SK-N-SH (cell line): ENCODE measurements at regions not wholly inside any gene's neighbourhood (a gene's known extent, or its start where the extent isn't known, plus 50 kb on each side); places are given as distances from the start of the nearest gene placed in this dataset.

Source experiments
- CTCF ChIA-PET: fragments of 300-600, 350-600 bp; formaldehyde crosslinking; extraction: SDS; loops from one replicate; lab custom pipeline; 2021; lab: Yijun Ruan, JAX
- POLR2A ChIA-PET: fragments of 350-600 bp; sonication (Branson Sonifier 250); formaldehyde crosslinking; extraction: SDS; loops from one replicate; lab custom pipeline; 2020; ENCODE audit warnings: antibody characterized with exemption, inconsistent platforms; lab: Yijun Ruan, JAX
- DNase-seq: peaks from one replicate; pipeline ENCODE4 v3.0.0; 2012
- H2AFZ ChIP-seq: fragments of 200-600 bp; sonication (generic); 2 replicates; pipeline ENCODE4 v1.8.1; 2016; ENCODE audit warnings: antibody characterized with exemption, mild to moderate bottlenecking, low read depth
- H3F3A ChIP-seq: fragments of 200-600 bp; sonication (generic); replicated peaks from 2 replicates; pipeline ENCODE3; 2016; ENCODE audit warnings: antibody characterized with exemption, mild to moderate bottlenecking; ENCODE audit not compliant: insufficient read depth
- H3K27ac ChIP-seq, 2 experiments: fragments of 200-500 bp in 1 of 2; fragments of 200-600 bp in 1 of 2; sonication (Bioruptor generic) in 1 of 2; sonication (generic), shearing (Covaris generic) in 1 of 2; 2 replicates each; pipeline versions ENCODE4 v1.5.1 to v1.6.1; 2014 to 2016; ENCODE audit warnings: low read depth in 2 of 2, inconsistent platforms in 1 of 2, low read length in 1 of 2, mild to moderate bottlenecking in 1 of 2, mixed read lengths in 1 of 2
- H3K27me3 ChIP-seq: fragments of 200-600 bp; sonication (generic), shearing (Covaris generic); 2 replicates; pipeline ENCODE4 v1.6.1; 2016; ENCODE audit warnings: mixed run types; ENCODE audit not compliant: insufficient read depth
- H3K36me3 ChIP-seq, 2 experiments: fragments of 200-500 bp in 1 of 2; fragments of 200-600 bp in 1 of 2; sonication (Bioruptor generic) in 1 of 2; sonication (generic) in 1 of 2; replicated peaks in 1 of 2; 2 replicates each; pipeline versions ENCODE3 to v1.5.1; 2014 to 2016; ENCODE audit warnings: low read length in 1 of 2, mild to moderate bottlenecking in 1 of 2; ENCODE audit not compliant: insufficient read depth in 2 of 2, control insufficient read depth in 1 of 2
- H3K4me1 ChIP-seq, 2 experiments: fragments of 200-500 bp in 1 of 2; fragments of 200-600 bp in 1 of 2; sonication (Bioruptor generic) in 1 of 2; sonication (generic), shearing (Covaris generic) in 1 of 2; 2 replicates each; pipeline versions ENCODE4 v1.5.1 to v1.6.1; 2014 to 2016; ENCODE audit warnings: low read depth in 1 of 2, low read length in 1 of 2, mixed run types in 1 of 2; ENCODE audit not compliant: insufficient read depth in 2 of 2, control insufficient read depth in 1 of 2
- H3K4me2 ChIP-seq: fragments of 200-600 bp; sonication (generic), shearing (Covaris generic); 2 replicates; pipeline ENCODE4 v1.6.1; 2017; ENCODE audit warnings: mixed run types
- H3K4me3 ChIP-seq, 2 experiments: fragments of 200-500 bp in 1 of 2; fragments of 200-600 bp in 1 of 2; sonication (Bioruptor generic) in 1 of 2; sonication (generic), shearing (Covaris generic) in 1 of 2; 2 replicates each; pipeline versions ENCODE4 v1.5.1 to v1.8.1; 2014 to 2016; ENCODE audit warnings: low read depth in 2 of 2, inconsistent platforms in 1 of 2, low read length in 1 of 2, mild to moderate bottlenecking in 1 of 2, mixed read lengths in 1 of 2, moderate library complexity in 1 of 2
- H3K79me2 ChIP-seq: fragments of 200-600 bp; sonication (generic); 2 replicates; pipeline ENCODE4 v1.8.1; 2017; ENCODE audit warnings: mild to moderate bottlenecking; ENCODE audit not compliant: insufficient read depth
- H3K9ac ChIP-seq: fragments of 200-600 bp; sonication (generic); 2 replicates; pipeline ENCODE4 v1.6.1; 2017; ENCODE audit warnings: mixed run types
- H3K9me2 ChIP-seq: fragments of 200-600 bp; sonication (generic); 2 replicates; pipeline ENCODE4 v1.6.1; 2017; ENCODE audit warnings: mixed run types
- H3K9me3 ChIP-seq: fragments of 200-600 bp; sonication (generic); 2 replicates; pipeline ENCODE4 v1.6.1; 2017; ENCODE audit warnings: mixed run types, mild to moderate bottlenecking, moderate library complexity
- H4K20me1 ChIP-seq: fragments of 200-600 bp; sonication (generic); 2 replicates; pipeline ENCODE4 v1.6.1; 2017; ENCODE audit warnings: mild to moderate bottlenecking, mixed run types; ENCODE audit not compliant: insufficient read depth
- CHD2 ChIP-seq: fragments of 150-350 bp; IDR thresholded peaks from 2 replicates; pipeline ENCODE4 v1.6.1; 2018; ENCODE audit warnings: low read length; ENCODE audit not compliant: partially characterized antibody
- CTCF ChIP-seq: fragments of 200-600 bp; sonication (generic); IDR thresholded peaks from 2 replicates; pipeline ENCODE4 v1.6.1; 2017; ENCODE audit warnings: antibody characterized with exemption, mild to moderate bottlenecking, moderate library complexity
- EP300 ChIP-seq, 2 experiments: IDR thresholded peaks; 2 replicates each; pipeline versions ENCODE4 v1.4.0 to v1.6.1; 2012; ENCODE audit warnings: borderline replicate concordance in 1 of 2, low read depth in 1 of 2, low read length in 1 of 2
- FOSL2 ChIP-seq: IDR thresholded peaks from 2 replicates; pipeline ENCODE4 v1.4.0; 2012; ENCODE audit warnings: low read depth, mild to moderate bottlenecking, moderate library complexity, borderline replicate concordance
- GABPA ChIP-seq: IDR thresholded peaks from 2 replicates; pipeline ENCODE4 v1.4.0; 2012; ENCODE audit warnings: low read depth, mild to moderate bottlenecking
- MEF2A ChIP-seq: IDR thresholded peaks from 2 replicates; pipeline ENCODE4 v1.4.0; 2012; ENCODE audit warnings: low read depth, borderline replicate concordance
- MXI1 ChIP-seq: IDR thresholded peaks from 2 replicates; pipeline ENCODE4 v1.6.1; 2012; ENCODE audit warnings: mild to moderate bottlenecking, low read depth, low read length, improper control_type of control experiment
- NFIC ChIP-seq: IDR thresholded peaks from 2 replicates; pipeline ENCODE4 v1.4.0; 2012; ENCODE audit warnings: borderline replicate concordance
- RXRA ChIP-seq: IDR thresholded peaks from 2 replicates; pipeline ENCODE4 v1.4.0; 2012; ENCODE audit warnings: low read depth, mild to moderate bottlenecking, borderline replicate concordance
- SIN3A ChIP-seq: IDR thresholded peaks from 2 replicates; pipeline ENCODE4 v1.6.1; 2012; ENCODE audit warnings: low read depth, mild to moderate bottlenecking, low read length, moderate library complexity, borderline replicate concordance
- USF1 ChIP-seq: IDR thresholded peaks from 2 replicates; pipeline ENCODE4 v1.4.0; 2012; ENCODE audit warnings: low read depth, borderline replicate concordance
- YY1 ChIP-seq: IDR thresholded peaks from 2 replicates; pipeline ENCODE4 v1.4.0; 2012; ENCODE audit warnings: low read depth, mild to moderate bottlenecking
- ZBTB33 ChIP-seq: IDR thresholded peaks from 2 replicates; pipeline ENCODE4 v1.4.0; 2012; ENCODE audit warnings: low read depth, borderline replicate concordance
- WGBS: methylation state at CpG from one replicate; pipeline ENCODE4 v1.1.6; 2017; ENCODE audit warnings: low lambda C conversion rate; 5-methylcytosine and 5-hydroxymethylcytosine counted together
- TF ChIP-seq, protein P1 (sequence below): IDR thresholded peaks from 2 replicates; pipeline ENCODE4 v1.4.0; 2012; ENCODE audit warnings: low read depth
- TF ChIP-seq, protein P2 (sequence below): fragments of 150-350 bp; IDR thresholded peaks from 2 replicates; pipeline ENCODE4 v1.6.1; 2016; ENCODE audit warnings: mild to moderate bottlenecking, low read depth, low read length
- TF ChIP-seq, protein P3 (sequence below): IDR thresholded peaks from 2 replicates; pipeline ENCODE4; 2012

GRCh38 chr12:125954362-125954761 is 889.1 kb downstream of the AACS start:
- no peak overlapping the region for H3K9ac ChIP-seq
- no peaks in the 10 kb centered on the region for H4K20me1 ChIP-seq
- H3K4me1 ChIP-seq: no peaks in the 10 kb centered on the region
- no peak overlapping the region for H3K4me2 ChIP-seq
- POLR2A ChIA-PET: no interaction called here
- no peaks in the 10 kb centered on the region for H3F3A ChIP-seq
- no peak overlapping the region for H3K4me3 ChIP-seq
- H3K36me3 ChIP-seq: no peaks in the 10 kb centered on the region
- no peaks in the 10 kb centered on the region for H3K9me3 ChIP-seq
- DNase-seq: no peak
- TF ChIP-seq CTCF: no peak
- no peak for TF ChIP-seq USF1
- TF ChIP-seq GABPA: no peak
- TF ChIP-seq CHD2: no peak
- TF ChIP-seq NFIC: no peak
- TF ChIP-seq MXI1: no peak
- TF ChIP-seq FOSL2: no peak
- no peak for TF ChIP-seq RXRA
- TF ChIP-seq ZBTB33: no peak
- TF ChIP-seq SIN3A: no peak
- no peak for TF ChIP-seq MEF2A
- TF ChIP-seq EP300 (IDR thresholded peaks at IDR 0.05; ENCODE audit: borderline replicate concordance in 1 of 2, low read depth in 1 of 2, low read length in 1 of 2): no peak
- TF ChIP-seq, protein P1, sequence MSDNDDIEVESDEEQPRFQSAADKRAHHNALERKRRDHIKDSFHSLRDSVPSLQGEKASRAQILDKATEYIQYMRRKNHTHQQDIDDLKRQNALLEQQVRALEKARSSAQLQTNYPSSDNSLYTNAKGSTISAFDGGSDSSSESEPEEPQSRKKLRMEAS: no peak
- TF ChIP-seq YY1: no peak
- TF ChIP-seq, protein P2, sequence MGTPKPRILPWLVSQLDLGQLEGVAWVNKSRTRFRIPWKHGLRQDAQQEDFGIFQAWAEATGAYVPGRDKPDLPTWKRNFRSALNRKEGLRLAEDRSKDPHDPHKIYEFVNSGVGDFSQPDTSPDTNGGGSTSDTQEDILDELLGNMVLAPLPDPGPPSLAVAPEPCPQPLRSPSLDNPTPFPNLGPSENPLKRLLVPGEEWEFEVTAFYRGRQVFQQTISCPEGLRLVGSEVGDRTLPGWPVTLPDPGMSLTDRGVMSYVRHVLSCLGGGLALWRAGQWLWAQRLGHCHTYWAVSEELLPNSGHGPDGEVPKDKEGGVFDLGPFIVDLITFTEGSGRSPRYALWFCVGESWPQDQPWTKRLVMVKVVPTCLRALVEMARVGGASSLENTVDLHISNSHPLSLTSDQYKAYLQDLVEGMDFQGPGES: no peak
- TF ChIP-seq, protein P3, sequence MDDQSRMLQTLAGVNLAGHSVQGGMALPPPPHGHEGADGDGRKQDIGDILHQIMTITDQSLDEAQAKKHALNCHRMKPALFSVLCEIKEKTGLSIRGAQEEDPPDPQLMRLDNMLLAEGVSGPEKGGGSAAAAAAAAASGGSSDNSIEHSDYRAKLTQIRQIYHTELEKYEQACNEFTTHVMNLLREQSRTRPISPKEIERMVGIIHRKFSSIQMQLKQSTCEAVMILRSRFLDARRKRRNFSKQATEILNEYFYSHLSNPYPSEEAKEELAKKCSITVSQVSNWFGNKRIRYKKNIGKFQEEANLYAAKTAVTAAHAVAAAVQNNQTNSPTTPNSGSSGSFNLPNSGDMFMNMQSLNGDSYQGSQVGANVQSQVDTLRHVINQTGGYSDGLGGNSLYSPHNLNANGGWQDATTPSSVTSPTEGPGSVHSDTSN: no peak
- H3K9me2 ChIP-seq: no peaks in the 10 kb centered on the region
- H2AFZ ChIP-seq: no peak overlapping the region
- no peaks in the 10 kb centered on the region for H3K79me2 ChIP-seq
- 41% methylated on average over 4 of the region's 4 CpGs for WGBS
- no peaks in the 10 kb centered on the region for H3K27me3 ChIP-seq
- no peak overlapping the region for H3K27ac ChIP-seq
- CTCF ChIA-PET: no interaction called here
